Osteocyte (in vitro differentiated cells): ENCODE measurements at regions not wholly inside any gene's neighbourhood (a gene's known extent, or its start where the extent isn't known, plus 50 kb on each side); places are given as distances from the start of the nearest gene placed in this dataset.

Experiments used
- DNase-seq: peaks from one replicate; pipeline ENCODE4 v3.0.0; 2021; ENCODE audit warnings: mixed read lengths; ENCODE audit not compliant: unreplicated experiment; ENCODE audit errors: extremely low spot score
- H3K27ac Mint-ChIP-seq: one replicate; pipeline ENCODE4 v1.8.0; 2021; ENCODE audit warnings: mild to moderate bottlenecking, mixed read lengths; ENCODE audit not compliant: unreplicated experiment
- H3K27me3 Mint-ChIP-seq: one replicate; pipeline ENCODE4 v1.8.0; 2021; ENCODE audit warnings: mixed read lengths; ENCODE audit not compliant: unreplicated experiment
- H3K36me3 Mint-ChIP-seq: one replicate; pipeline ENCODE4 v1.8.0; 2021; ENCODE audit warnings: mixed read lengths; ENCODE audit not compliant: unreplicated experiment
- H3K4me1 Mint-ChIP-seq: one replicate; pipeline ENCODE4 v1.8.0; 2021; ENCODE audit warnings: mixed read lengths; ENCODE audit not compliant: unreplicated experiment
- H3K4me3 Mint-ChIP-seq: one replicate; pipeline ENCODE4 v1.8.0; 2021; ENCODE audit warnings: mild to moderate bottlenecking, moderate library complexity, mixed read lengths; ENCODE audit not compliant: unreplicated experiment
- H3K9me3 Mint-ChIP-seq: one replicate; pipeline ENCODE4 v1.8.0; 2021; ENCODE audit warnings: mixed read lengths; ENCODE audit not compliant: unreplicated experiment
- CTCF ChIP-seq: fragments of 200-600 bp; sonication (generic); IDR thresholded peaks from 2 replicates; pipeline ENCODE4 v1.5.0; 2021; ENCODE audit warnings: antibody characterized with exemption, mild to moderate bottlenecking, moderate library complexity

- no peak overlapping the region for H3K4me3 Mint-ChIP-seq
- no peaks in the 10 kb centered on the region for H3K4me1 Mint-ChIP-seq
- no peak for TF ChIP-seq CTCF
- no peak for DNase-seq
- no peaks in the 10 kb centered on the region for H3K36me3 Mint-ChIP-seq
- no peaks in the 10 kb centered on the region for H3K9me3 Mint-ChIP-seq
- H3K27ac Mint-ChIP-seq: no peak overlapping the region
- no peaks in the 10 kb centered on the region for H3K27me3 Mint-ChIP-seq
Observed at GRCh38 chr5:164824671-164825070, 1319.3 kb downstream of the MAT2B start.

- Mint-ChIP-seq H3K27ac (no peak overlapping the region), H3K4me1 (no peaks in the 10 kb centered on the region), H3K4me3 (no peak overlapping the region), H3K9me3 (no peaks in the 10 kb centered on the region), H3K27me3 (no peaks in the 10 kb centered on the region), H3K36me3 (no peaks in the 10 kb centered on the region)
- no peak for TF ChIP-seq CTCF
- DNase-seq: no peak
Observed at GRCh38 chr5:164832516-164832915, 1327.1 kb downstream of the MAT2B start.

GRCh38 chr5:164844348-164844747 lies 1338.9 kb downstream of the MAT2B start:
- Mint-ChIP-seq H3K4me1 (no peaks in the 10 kb centered on the region), H3K4me3 (no peak overlapping the region), H3K36me3 (no peaks in the 10 kb centered on the region), H3K9me3 (peaks cover 12% of the 10 kb centered on the region), H3K27me3 (no peaks in the 10 kb centered on the region), H3K27ac (no peak overlapping the region)
- TF ChIP-seq CTCF: no peak
- DNase-seq: no peak

GRCh38 chr5:164860896-164861295 lies 1355.5 kb downstream of the MAT2B start:
- no peak overlapping the region for H3K27ac Mint-ChIP-seq
- DNase-seq: no peak
- no peak for TF ChIP-seq CTCF
- no peaks in the 10 kb centered on the region for H3K27me3 Mint-ChIP-seq
- H3K4me3 Mint-ChIP-seq: no peak overlapping the region
- no peaks in the 10 kb centered on the region for H3K36me3 Mint-ChIP-seq
- no peaks in the 10 kb centered on the region for H3K4me1 Mint-ChIP-seq
- H3K9me3 Mint-ChIP-seq: peaks cover 27% of the 10 kb centered on the region

GRCh38 chr5:164861610-164862009 lies 1356.2 kb downstream of the MAT2B start:
- Mint-ChIP-seq H3K27me3 (no peaks in the 10 kb centered on the region), H3K27ac (no peak overlapping the region), H3K9me3 (peaks cover 27% of the 10 kb centered on the region), H3K36me3 (no peaks in the 10 kb centered on the region), H3K4me1 (no peaks in the 10 kb centered on the region), H3K4me3 (no peak overlapping the region)
- TF ChIP-seq CTCF: no peak
- no peak for DNase-seq
